K562 (cell line): ENCODE measurements at regions not wholly inside any gene's neighbourhood (a gene's known extent, or its start where the extent isn't known, plus 50 kb on each side); places are given as distances from the start of the nearest gene placed in this dataset.

Experiments used
- CHCHD3 ChIP-seq: fragments of 250-450 bp; sonication (Bioruptor Pico); IDR thresholded peaks from 2 replicates; pipeline ENCODE4 v2.1.2; 2022; ENCODE audit warnings: mild to moderate bottlenecking
- CUX1 ChIP-seq: fragments of 200-800 bp; sonication (Bioruptor generic); IDR thresholded peaks from 2 replicates; pipeline ENCODE4 v1.6.1; 2016; ENCODE audit warnings: missing genetic modification characterization, missing compliant biosample characterization
- DDX20 ChIP-seq: fragments of 450-650 bp; IDR thresholded peaks from 2 replicates; pipeline ENCODE4 v1.6.1; 2016; ENCODE audit warnings: missing genetic modification characterization, low read depth, mild to moderate bottlenecking, missing compliant biosample characterization, moderate library complexity
- DIDO1 ChIP-seq: fragments of 450-650 bp; IDR thresholded peaks from 2 replicates; pipeline ENCODE4 v1.6.1; 2016; ENCODE audit warnings: low read depth, missing biosample characterization, missing genetic modification characterization
- REST ChIP-seq, 2 experiments: fragments of 450-650 bp; formaldehyde crosslinking in 1 of 2; IDR thresholded peaks; 2 replicates each; pipeline versions ENCODE4 v1.4.0 to v1.6.1; 2014 to 2020; ENCODE audit warnings: mild to moderate bottlenecking in 2 of 2, borderline replicate concordance in 1 of 2, low read depth in 1 of 2
- SLC30A9 ChIP-seq: fragments of 250-450 bp; sonication (Bioruptor Pico); IDR thresholded peaks from 2 replicates; pipeline ENCODE4 v1.8.0; 2022; ENCODE audit warnings: mild to moderate bottlenecking, moderate library complexity
- SMARCA5 ChIP-seq: fragments of 450-650 bp; IDR thresholded peaks from 2 replicates; pipeline ENCODE4 v1.6.1; 2016
- SRSF7 ChIP-seq: fragments of 200-400 bp; formaldehyde crosslinking; optimal IDR thresholded peaks from 2 replicates; pipeline ENCODE3; 2017; ENCODE audit warnings: mild to moderate bottlenecking, low read depth, low read length
- ZBTB17 ChIP-seq: fragments of 450-650 bp; formaldehyde crosslinking; IDR thresholded peaks from 2 replicates; pipeline ENCODE4 v1.4.0; 2020; ENCODE audit warnings: mild to moderate bottlenecking
- ZKSCAN1 ChIP-seq: fragments of 150-350 bp; IDR thresholded peaks from 2 replicates; pipeline ENCODE4 v1.6.1; 2016; ENCODE audit warnings: low read depth, low read length
- ZNF277 ChIP-seq: fragments of 250-450 bp; sonication (Bioruptor Pico); IDR thresholded peaks from 2 replicates; pipeline ENCODE4 v1.8.0; 2022; ENCODE audit warnings: inconsistent platforms, mild to moderate bottlenecking, moderate library complexity, borderline replicate concordance
- ZNF785 ChIP-seq: fragments of 250-450 bp; sonication (Bioruptor Pico); IDR thresholded peaks from 2 replicates; pipeline ENCODE4 v1.4.0; 2020; ENCODE audit warnings: mild to moderate bottlenecking
- TF ChIP-seq, protein P1 (sequence below): sonication (generic); formaldehyde crosslinking; IDR thresholded peaks from 2 replicates; pipeline ENCODE4 v1.8.0; 2022; ENCODE audit warnings: mild to moderate bottlenecking, low read depth, missing genetic modification reagents

DNA sequence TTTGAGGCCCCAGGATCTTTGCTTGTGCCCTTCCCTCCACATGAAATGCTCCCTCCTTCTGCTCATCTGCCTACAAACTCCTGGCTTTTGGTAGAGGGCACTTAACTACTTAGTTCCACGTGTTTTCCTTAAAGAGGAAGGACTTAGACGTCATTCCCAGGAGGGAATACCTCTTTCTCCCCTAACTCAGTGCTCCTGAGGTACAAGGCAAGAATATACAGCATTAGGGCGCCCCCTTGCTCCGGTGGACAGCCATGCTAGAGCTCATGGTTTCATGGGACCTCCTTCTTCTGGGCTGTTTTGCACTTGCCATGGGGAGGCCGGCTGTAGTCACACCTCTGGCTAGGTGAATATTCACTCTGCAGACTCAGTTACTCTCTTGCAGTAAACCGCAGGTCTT lies 93.8 kb upstream of the LY86 start (continued):
- TF ChIP-seq CUX1 (no peak), SMARCA5 (peak; percentile 47; the same call in 1 of the 2 replicates), ZNF785 (CRISPR knock-in tag) (no peak), DDX20 (no peak), DIDO1 (tag) (no peak), REST (IDR thresholded peaks at IDR 0.05; ENCODE audit: borderline replicate concordance) (peak; percentile 48; the same call in 1 of the 2 replicates), REST (CRISPR knock-in tag; IDR thresholded peaks at IDR 0.05; ENCODE audit: low read depth) (no peak), SRSF7 (no peak), ZKSCAN1 (no peak), CHCHD3 (no peak), ZNF277 (CRISPR knock-in tag) (no peak), SLC30A9 (no peak), ZBTB17 (CRISPR knock-in tag) (no peak)
- TF ChIP-seq, protein P1, sequence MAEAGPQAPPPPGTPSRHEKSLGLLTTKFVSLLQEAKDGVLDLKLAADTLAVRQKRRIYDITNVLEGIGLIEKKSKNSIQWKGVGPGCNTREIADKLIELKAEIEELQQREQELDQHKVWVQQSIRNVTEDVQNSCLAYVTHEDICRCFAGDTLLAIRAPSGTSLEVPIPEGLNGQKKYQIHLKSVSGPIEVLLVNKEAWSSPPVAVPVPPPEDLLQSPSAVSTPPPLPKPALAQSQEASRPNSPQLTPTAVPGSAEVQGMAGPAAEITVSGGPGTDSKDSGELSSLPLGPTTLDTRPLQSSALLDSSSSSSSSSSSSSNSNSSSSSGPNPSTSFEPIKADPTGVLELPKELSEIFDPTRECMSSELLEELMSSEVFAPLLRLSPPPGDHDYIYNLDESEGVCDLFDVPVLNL = no peak
